Thoracic aorta (tissue), 2 donors: ENCODE measurements at regions not wholly inside any gene's neighbourhood (a gene's known extent, or its start where the extent isn't known, plus 50 kb on each side); places are given as distances from the start of the nearest gene placed in this dataset.

Experiments
- ATAC-seq: fragments of 150-250 bp; one replicate; pipeline ENCODE4 v1.8.0; 2017; ENCODE audit warnings: low read depth; ENCODE audit not compliant: insufficient number of reproducible peaks, low FRiP score
- DNase-seq: peaks from one replicate; pipeline ENCODE4 v3.0.0-alpha.2; 2020; ENCODE audit warnings: low spot score
- H3K27ac ChIP-seq, 2 donors: fragments of 200-600 bp; sonication (generic); 1 replicate in 1 of 2; 2 replicates in 1 of 2; pipeline ENCODE4 v1.5.1; 2016; ENCODE audit warnings: mild to moderate bottlenecking in 2 of 2, moderate library complexity in 2 of 2
- H3K27me3 ChIP-seq: fragments of 200-600 bp; sonication (generic); replicated peaks from 2 replicates; pipeline ENCODE4 v1.6.0; 2016; ENCODE audit warnings: mild to moderate bottlenecking; ENCODE audit not compliant: insufficient read depth
- H3K36me3 ChIP-seq: fragments of 200-600 bp; sonication (generic); one replicate; pipeline ENCODE4 v1.5.1; 2016
- H3K4me1 ChIP-seq, 2 donors: fragments of 200-600 bp; sonication (generic); 1 replicate in 1 of 2; 2 replicates in 1 of 2; pipeline versions ENCODE4 v1.5.1 to v1.6.0; 2016; ENCODE audit warnings: low read depth in 2 of 2, mild to moderate bottlenecking in 1 of 2; ENCODE audit not compliant: control insufficient read depth in 1 of 2
- H3K4me3 ChIP-seq: fragments of 200-600 bp; sonication (generic); 2 replicates; pipeline ENCODE4 v1.5.1; 2016; ENCODE audit warnings: mild to moderate bottlenecking
- H3K9me3 ChIP-seq: fragments of 200-600 bp; sonication (generic); 2 replicates; pipeline ENCODE4 v1.5.1; 2016
- CTCF ChIP-seq: fragments of 200-600 bp; sonication (generic); IDR thresholded peaks from one replicate; pipeline ENCODE4 v1.5.1; 2019; ENCODE audit warnings: antibody characterized with exemption

GRCh38 chr3:111373239-111373638 is 168.8 kb upstream of the CD96 start:
- Histone ChIP-seq H3K36me3 (no peaks in the 10 kb centered on the region), H3K27ac (no peak overlapping the region)

GRCh38 chr3:111373861-111374260 is 168.1 kb upstream of the CD96 start:
- no peak for TF ChIP-seq CTCF
- Histone ChIP-seq H3K27ac (no peak overlapping the region), H3K27me3 (no peaks in the 10 kb centered on the region), H3K36me3 (no peaks in the 10 kb centered on the region), H3K9me3 (peaks cover 9% of the 10 kb centered on the region), H3K4me3 (no peak overlapping the region), H3K4me1 (no peaks in the 10 kb centered on the region)
- DNase-seq (no peak), ATAC-seq (no peak)

More at GRCh38 chr3:111373239-111373638, 168.8 kb upstream of the CD96 start:
- no peak overlapping the region for H3K4me3 ChIP-seq
- TF ChIP-seq CTCF, result no peak
- peaks cover 9% of the 10 kb centered on the region for H3K9me3 ChIP-seq
- H3K27me3 ChIP-seq, result no peaks in the 10 kb centered on the region
- no peaks in the 10 kb centered on the region for H3K4me1 ChIP-seq
- ATAC-seq (no peak), DNase-seq (no peak)

GRCh38 chr3:111385971-111386495 is 156.0 kb upstream of the CD96 start:
- ATAC-seq (no peak), DNase-seq (no peak)
- H3K36me3 ChIP-seq, result no peaks in the 10 kb centered on the region
- H3K4me3 ChIP-seq, result no peak overlapping the region
- H3K9me3 ChIP-seq, result no peaks in the 10 kb centered on the region
- TF ChIP-seq CTCF, result no peak
- no peaks in the 10 kb centered on the region for H3K4me1 ChIP-seq
- H3K27ac ChIP-seq, result no peak overlapping the region
- no peaks in the 10 kb centered on the region for H3K27me3 ChIP-seq

- ATAC-seq, result no peak
- no peak for TF ChIP-seq CTCF
- Histone ChIP-seq H3K4me1 (no peaks in the 10 kb centered on the region), H3K27me3 (no peaks in the 10 kb centered on the region), H3K4me3 (no peak overlapping the region), H3K27ac (no peak overlapping the region), H3K9me3 (no peaks in the 10 kb centered on the region), H3K36me3 (no peaks in the 10 kb centered on the region)
- no peak for DNase-seq
Observed at GRCh38 chr3:111392894-111393398, 149.1 kb upstream of the CD96 start.

DNA sequence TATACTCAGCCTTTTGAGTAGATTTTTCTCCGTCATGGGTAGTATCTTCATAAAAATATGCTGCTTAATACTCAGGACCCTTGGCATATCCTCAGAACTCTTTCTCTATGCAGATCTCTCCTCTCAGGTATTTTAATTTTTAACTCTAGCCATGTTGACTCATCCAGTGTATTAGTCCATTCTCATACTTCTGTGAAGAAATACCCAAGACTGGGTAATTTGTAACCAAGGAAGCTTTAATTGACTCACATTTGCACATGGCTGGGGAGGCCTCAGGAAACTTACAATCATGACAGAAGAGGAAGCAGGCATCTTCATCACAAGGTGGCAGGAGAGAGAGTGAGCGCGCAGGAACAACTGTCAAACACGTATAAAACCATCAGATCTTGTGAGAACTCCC is 129.3 kb upstream of the CD96 start:
- H3K36me3 ChIP-seq, result no peaks in the 10 kb centered on the region
- TF ChIP-seq CTCF, result no peak
- H3K4me1 ChIP-seq, result no peaks in the 10 kb centered on the region
- H3K27me3 ChIP-seq, result no peaks in the 10 kb centered on the region
- no peak overlapping the region for H3K27ac ChIP-seq
- ATAC-seq (no peak), DNase-seq (no peak)
- no peaks in the 10 kb centered on the region for H3K9me3 ChIP-seq
- H3K4me3 ChIP-seq, result no peak overlapping the region
